ENCODE measurements at regions not wholly inside any gene's neighbourhood (a gene's known extent, or its start where the extent isn't known, plus 50 kb on each side); places are given as distances from the start of the nearest gene placed in this dataset.

GRCh38 chr5:113901718-113902117 is 388.2 kb downstream of the YTHDC2 start:
- DNase-seq (ENCODE audit: extremely low spot score): no peak
- CTCF ChIA-PET: no interaction called here
- TF ChIP-seq, protein P1, sequence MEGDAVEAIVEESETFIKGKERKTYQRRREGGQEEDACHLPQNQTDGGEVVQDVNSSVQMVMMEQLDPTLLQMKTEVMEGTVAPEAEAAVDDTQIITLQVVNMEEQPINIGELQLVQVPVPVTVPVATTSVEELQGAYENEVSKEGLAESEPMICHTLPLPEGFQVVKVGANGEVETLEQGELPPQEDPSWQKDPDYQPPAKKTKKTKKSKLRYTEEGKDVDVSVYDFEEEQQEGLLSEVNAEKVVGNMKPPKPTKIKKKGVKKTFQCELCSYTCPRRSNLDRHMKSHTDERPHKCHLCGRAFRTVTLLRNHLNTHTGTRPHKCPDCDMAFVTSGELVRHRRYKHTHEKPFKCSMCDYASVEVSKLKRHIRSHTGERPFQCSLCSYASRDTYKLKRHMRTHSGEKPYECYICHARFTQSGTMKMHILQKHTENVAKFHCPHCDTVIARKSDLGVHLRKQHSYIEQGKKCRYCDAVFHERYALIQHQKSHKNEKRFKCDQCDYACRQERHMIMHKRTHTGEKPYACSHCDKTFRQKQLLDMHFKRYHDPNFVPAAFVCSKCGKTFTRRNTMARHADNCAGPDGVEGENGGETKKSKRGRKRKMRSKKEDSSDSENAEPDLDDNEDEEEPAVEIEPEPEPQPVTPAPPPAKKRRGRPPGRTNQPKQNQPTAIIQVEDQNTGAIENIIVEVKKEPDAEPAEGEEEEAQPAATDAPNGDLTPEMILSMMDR (IDR thresholded peaks at IDR 0.05; ENCODE audit: control extremely low read depth, extremely low read depth, low read depth, missing control alignments): no peak
- POLR2A ChIA-PET: no interaction called here

DNA sequence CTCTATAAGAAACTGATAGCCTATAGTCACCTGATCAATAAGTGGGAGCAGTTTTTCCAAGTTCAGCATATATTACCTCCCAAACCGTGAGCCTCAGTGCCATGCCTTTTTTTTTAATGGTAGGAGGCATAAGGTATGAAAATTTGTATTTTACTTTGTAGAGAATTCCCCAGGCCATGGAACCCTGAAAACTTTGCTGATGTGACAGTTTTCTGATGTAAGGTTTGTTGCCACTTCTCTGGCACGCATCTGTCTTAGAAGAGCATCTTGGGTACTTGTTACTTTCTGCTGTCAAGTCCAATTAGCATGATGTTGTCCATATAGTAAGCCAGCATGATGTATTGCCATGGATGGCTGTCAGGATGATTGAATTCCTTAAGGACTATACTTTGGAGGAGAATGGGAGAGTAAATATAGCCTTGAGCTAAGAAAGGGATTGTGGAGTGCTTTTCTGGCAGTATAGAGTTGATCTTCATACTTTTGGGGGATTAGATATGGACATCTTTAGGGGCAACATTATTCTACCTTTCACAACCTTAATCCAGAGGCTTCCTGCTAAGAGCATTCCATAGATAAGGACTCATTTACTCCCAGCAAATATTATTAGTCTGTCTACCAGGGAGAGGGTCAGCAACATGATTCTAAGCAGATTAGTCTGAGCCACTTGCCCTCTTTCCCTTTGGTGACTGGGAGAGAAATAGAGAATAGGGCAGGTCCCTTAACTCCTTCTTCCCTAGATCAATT is 389.6 kb downstream of the YTHDC2 start:
- ChIA-PET CTCF (interaction anchor here (1.5 kb wide), 1 partner anchor 21 kb away, joined by 4 read pairs; no protein-coding TSS in a partner anchor), POLR2A (no interaction called here)
- DNase-seq (ENCODE audit: extremely low spot score): no peak
- TF ChIP-seq, protein P1 (IDR thresholded peaks at IDR 0.05; ENCODE audit: control extremely low read depth, extremely low read depth, low read depth, missing control alignments): no peak

DNA sequence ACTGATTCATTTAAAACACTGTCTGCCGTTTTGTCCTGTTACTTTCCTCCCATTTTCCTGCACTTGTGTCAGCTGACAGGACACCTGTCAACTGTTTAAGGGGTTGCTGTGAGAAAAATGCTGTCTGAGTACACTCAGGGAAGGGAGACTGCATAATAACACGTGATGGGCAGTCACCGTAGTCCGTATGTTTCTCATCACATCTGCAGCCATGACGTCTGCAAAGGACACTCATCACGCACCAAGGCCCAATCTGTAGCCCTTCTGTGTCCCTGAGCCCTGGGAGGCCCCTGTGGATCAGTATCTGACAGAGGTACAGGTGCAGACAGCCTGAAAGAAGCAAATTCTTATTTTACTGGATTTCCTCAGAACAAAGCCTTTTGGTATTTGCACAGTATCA is 396.3 kb downstream of the YTHDC2 start:
- TF ChIP-seq, protein P1 (IDR thresholded peaks at IDR 0.05; ENCODE audit: control extremely low read depth, extremely low read depth, low read depth, missing control alignments): no peak
- ChIA-PET POLR2A (no interaction called here), CTCF (interaction anchor here (1.2 kb wide), 1 partner anchor 11 kb away, joined by 3 read pairs; no protein-coding TSS in a partner anchor)
- DNase-seq (ENCODE audit: extremely low spot score): no peak

DNA sequence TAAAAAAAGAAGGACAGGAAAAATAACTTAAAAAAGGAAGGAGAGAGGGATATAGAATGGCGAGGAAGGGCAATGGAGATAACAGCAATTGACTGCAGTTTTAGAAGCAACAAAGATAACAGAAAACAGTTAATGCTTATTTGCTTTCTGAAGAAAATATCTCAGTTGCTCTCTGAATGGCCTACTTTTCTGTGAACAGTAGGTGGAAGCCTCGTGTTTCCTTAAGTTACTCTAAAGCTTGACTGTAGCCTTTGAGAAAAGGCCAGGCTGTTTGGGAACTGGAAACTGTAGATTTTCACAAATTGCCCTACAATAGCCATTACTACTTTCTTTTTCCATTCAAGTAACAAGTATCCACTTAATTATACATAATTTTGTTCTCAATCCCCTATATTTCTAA is 404.5 kb downstream of the YTHDC2 start:
- TF ChIP-seq, protein P1 (IDR thresholded peaks at IDR 0.05; ENCODE audit: control extremely low read depth, extremely low read depth, low read depth, missing control alignments): no peak
- DNase-seq (ENCODE audit: extremely low spot score): no peak
- ChIA-PET POLR2A (no interaction called here), CTCF (no interaction called here)

DNA sequence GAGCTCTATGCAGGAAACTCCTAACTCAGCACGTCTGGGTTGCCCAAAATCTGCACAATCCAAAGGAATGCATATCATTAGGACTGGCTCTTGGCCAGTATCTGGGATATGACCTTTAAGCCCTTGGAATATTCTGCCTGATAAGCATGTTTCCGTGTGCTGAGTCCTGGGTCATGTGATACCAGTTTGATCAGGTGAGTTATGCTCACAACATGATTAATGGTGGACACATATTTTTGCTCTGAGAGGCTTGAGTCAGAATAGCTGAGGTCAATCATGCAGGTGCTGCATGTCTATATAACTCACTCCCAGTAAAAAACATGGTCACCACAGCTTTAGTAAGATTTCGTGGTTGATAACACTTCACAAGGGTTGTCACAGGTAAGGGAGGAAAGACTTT is 408.8 kb downstream of the YTHDC2 start:
- ChIA-PET POLR2A (no interaction called here), CTCF (interaction anchor here (1.1 to 1.6 kb wide), 2 partner anchors 11 to 14 kb away, joined by 4 to 5 read pairs; no protein-coding TSS in a partner anchor)
- DNase-seq (ENCODE audit: extremely low spot score): no peak
- TF ChIP-seq, protein P1 (IDR thresholded peaks at IDR 0.05; ENCODE audit: control extremely low read depth, extremely low read depth, low read depth, missing control alignments): no peak

- POLR2A ChIA-PET: no interaction called here
Observed at GRCh38 chr5:113935453-113935852, 422.0 kb downstream of the YTHDC2 start.

More at GRCh38 chr5:113935453-113935852, 422.0 kb downstream of the YTHDC2 start:
- TF ChIP-seq, protein P1 (IDR thresholded peaks at IDR 0.05; ENCODE audit: control extremely low read depth, extremely low read depth, low read depth, missing control alignments): no peak
- CTCF ChIA-PET: interaction anchor here (1.1 to 1.6 kb wide), 2 partner anchors 13 to 15 kb away, joined by 3 read pairs; no protein-coding TSS in a partner anchor
- no peak for DNase-seq (ENCODE audit: extremely low spot score)

Measured in GM10248 (cell line).